ENCODE measurements at regions not wholly inside any gene's neighbourhood (a gene's known extent, or its start where the extent isn't known, plus 50 kb on each side); places are given as distances from the start of the nearest gene placed in this dataset.

DNA sequence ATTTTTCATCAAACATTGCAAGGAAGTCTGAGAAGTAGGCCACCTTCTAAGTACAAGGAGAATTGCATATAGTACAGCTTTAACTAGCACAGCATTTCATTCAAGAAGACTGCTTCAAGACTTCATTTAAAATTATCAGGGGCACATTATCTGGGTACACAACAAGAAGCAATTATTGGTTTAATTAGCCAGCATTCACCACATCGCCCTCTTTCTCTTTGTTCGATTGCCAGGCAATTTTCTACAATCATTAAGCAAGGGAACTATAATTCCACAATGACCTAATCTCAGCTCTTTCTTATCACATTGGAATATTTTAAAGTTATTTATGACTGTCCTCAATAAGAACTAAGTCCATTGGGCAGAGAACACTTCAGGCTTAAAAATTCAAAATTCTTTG is 1347.1 kb upstream of the PABPC4L start:
- no peak for TF ChIP-seq EP300 (IDR thresholded peaks at IDR 0.05; ENCODE audit: borderline replicate concordance)
- TF ChIP-seq, protein P1, sequence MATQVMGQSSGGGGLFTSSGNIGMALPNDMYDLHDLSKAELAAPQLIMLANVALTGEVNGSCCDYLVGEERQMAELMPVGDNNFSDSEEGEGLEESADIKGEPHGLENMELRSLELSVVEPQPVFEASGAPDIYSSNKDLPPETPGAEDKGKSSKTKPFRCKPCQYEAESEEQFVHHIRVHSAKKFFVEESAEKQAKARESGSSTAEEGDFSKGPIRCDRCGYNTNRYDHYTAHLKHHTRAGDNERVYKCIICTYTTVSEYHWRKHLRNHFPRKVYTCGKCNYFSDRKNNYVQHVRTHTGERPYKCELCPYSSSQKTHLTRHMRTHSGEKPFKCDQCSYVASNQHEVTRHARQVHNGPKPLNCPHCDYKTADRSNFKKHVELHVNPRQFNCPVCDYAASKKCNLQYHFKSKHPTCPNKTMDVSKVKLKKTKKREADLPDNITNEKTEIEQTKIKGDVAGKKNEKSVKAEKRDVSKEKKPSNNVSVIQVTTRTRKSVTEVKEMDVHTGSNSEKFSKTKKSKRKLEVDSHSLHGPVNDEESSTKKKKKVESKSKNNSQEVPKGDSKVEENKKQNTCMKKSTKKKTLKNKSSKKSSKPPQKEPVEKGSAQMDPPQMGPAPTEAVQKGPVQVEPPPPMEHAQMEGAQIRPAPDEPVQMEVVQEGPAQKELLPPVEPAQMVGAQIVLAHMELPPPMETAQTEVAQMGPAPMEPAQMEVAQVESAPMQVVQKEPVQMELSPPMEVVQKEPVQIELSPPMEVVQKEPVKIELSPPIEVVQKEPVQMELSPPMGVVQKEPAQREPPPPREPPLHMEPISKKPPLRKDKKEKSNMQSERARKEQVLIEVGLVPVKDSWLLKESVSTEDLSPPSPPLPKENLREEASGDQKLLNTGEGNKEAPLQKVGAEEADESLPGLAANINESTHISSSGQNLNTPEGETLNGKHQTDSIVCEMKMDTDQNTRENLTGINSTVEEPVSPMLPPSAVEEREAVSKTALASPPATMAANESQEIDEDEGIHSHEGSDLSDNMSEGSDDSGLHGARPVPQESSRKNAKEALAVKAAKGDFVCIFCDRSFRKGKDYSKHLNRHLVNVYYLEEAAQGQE (IDR thresholded peaks at IDR 0.05; ENCODE audit: low read depth), result no peak
- no peak for TF ChIP-seq RAD21 (IDR thresholded peaks at IDR 0.05; ENCODE audit: low read depth)
- no peak for TF ChIP-seq ZBTB7A (IDR thresholded peaks at IDR 0.05; ENCODE audit: low read depth)
- no peak for TF ChIP-seq CREB1 (IDR thresholded peaks at IDR 0.05; ENCODE audit: low read depth)
- TF ChIP-seq CEBPB (IDR thresholded peaks at IDR 0.05), result no peak
- TF ChIP-seq YY1 (IDR thresholded peaks at IDR 0.05; ENCODE audit: low read depth), result no peak
- no peak for TF ChIP-seq TEAD4 (IDR thresholded peaks at IDR 0.05)
- TF ChIP-seq NFIC (IDR thresholded peaks at IDR 0.05), result no peak
- TF ChIP-seq TAF1 (IDR thresholded peaks at IDR 0.05; ENCODE audit: low read depth), result no peak
- no peak for TF ChIP-seq EGR1 (IDR thresholded peaks at IDR 0.05)
- TF ChIP-seq, protein P2, sequence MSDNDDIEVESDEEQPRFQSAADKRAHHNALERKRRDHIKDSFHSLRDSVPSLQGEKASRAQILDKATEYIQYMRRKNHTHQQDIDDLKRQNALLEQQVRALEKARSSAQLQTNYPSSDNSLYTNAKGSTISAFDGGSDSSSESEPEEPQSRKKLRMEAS (IDR thresholded peaks at IDR 0.05), result no peak
